Naive thymus-derived CD4-positive, alpha-beta T cell (primary cell): ENCODE measurements at regions not wholly inside any gene's neighbourhood (a gene's known extent, or its start where the extent isn't known, plus 50 kb on each side); places are given as distances from the start of the nearest gene placed in this dataset.

Experiments
- ATAC-seq: fragments of 150-1000 bp; cut with Tn5 transposase; 2 replicates; pipeline ENCODE4 v1.10.0; 2021; ENCODE audit warnings: mild to moderate bottlenecking, moderate library complexity
- CTCF ChIA-PET: fragments of 350-600 bp; sonication (Branson Sonifier 250); formaldehyde crosslinking; loops from one replicate; lab custom pipeline; 2021; ENCODE audit warnings: antibody characterized with exemption; lab: Charles Lee
- POLR2A ChIA-PET: fragments of 350-600 bp; sonication (Branson Sonifier 250); formaldehyde crosslinking; loops from one replicate; lab custom pipeline; 2021; ENCODE audit warnings: antibody characterized with exemption, inconsistent platforms; lab: Charles Lee
- DNase-seq, 9 donors: peaks; one replicate each; pipeline versions ENCODE4 v3.0.0 to v3.0.0-alpha.2; 2020 to 2022; ENCODE audit warnings: mixed read lengths in 1 of 9
- H3K27ac ChIP-seq: one replicate; pipeline ENCODE4 v1.7.0; 2013; ENCODE audit warnings: mild to moderate bottlenecking, low read depth, low read length, moderate library complexity
- H3K27me3 ChIP-seq, 2 donors: one replicate each; pipeline ENCODE4 v1.7.0; 2013; ENCODE audit warnings: low read length in 2 of 2, mild to moderate bottlenecking in 2 of 2, moderate library complexity in 2 of 2; ENCODE audit not compliant: control insufficient read depth in 2 of 2, insufficient read depth in 2 of 2
- H3K36me3 ChIP-seq, 3 experiments: 1 replicate in 2 of 3; 2 replicates in 1 of 3; pipeline ENCODE4 v1.7.0; 2013; ENCODE audit warnings: low read length in 3 of 3, mild to moderate bottlenecking in 3 of 3, moderate library complexity in 1 of 3; ENCODE audit not compliant: insufficient read depth in 3 of 3, control insufficient read depth in 2 of 3
- H3K4me1 ChIP-seq, 2 donors: one replicate each; pipeline ENCODE4 v1.7.0; 2013; ENCODE audit warnings: low read length in 2 of 2, mild to moderate bottlenecking in 2 of 2, moderate library complexity in 1 of 2; ENCODE audit not compliant: control insufficient read depth in 2 of 2, insufficient read depth in 2 of 2
- H3K4me3 ChIP-seq: 2 replicates; pipeline ENCODE4 v1.7.0; 2013; ENCODE audit warnings: mild to moderate bottlenecking, low read length
- H3K9me3 ChIP-seq, 3 experiments: 1 replicate in 2 of 3; 2 replicates in 1 of 3; pipeline ENCODE4 v1.7.0; 2013; ENCODE audit warnings: low read length in 3 of 3; ENCODE audit not compliant: control insufficient read depth in 2 of 3
- H3K27ac Mint-ChIP-seq, 9 donors: one replicate each; pipeline ENCODE4 v1.8.0; 2020 to 2022; ENCODE audit warnings: mixed read lengths in 9 of 9, mild to moderate bottlenecking in 8 of 9, moderate library complexity in 5 of 9, inconsistent platforms in 2 of 9
- H3K27me3 Mint-ChIP-seq, 5 donors: one replicate each; pipeline ENCODE4 v1.8.0; 2021 to 2022; ENCODE audit warnings: mixed read lengths in 5 of 5, mild to moderate bottlenecking in 1 of 5
- H3K36me3 Mint-ChIP-seq, 5 donors: one replicate each; pipeline ENCODE4 v1.8.0; 2020 to 2022; ENCODE audit warnings: mixed read lengths in 5 of 5, mild to moderate bottlenecking in 3 of 5, inconsistent platforms in 1 of 5
- H3K4me1 Mint-ChIP-seq, 7 donors: one replicate each; pipeline ENCODE4 v1.8.0; 2020 to 2022; ENCODE audit warnings: mixed read lengths in 7 of 7, mild to moderate bottlenecking in 3 of 7, inconsistent platforms in 1 of 7
- H3K4me3 Mint-ChIP-seq, 10 donors: one replicate each; pipeline ENCODE4 v1.8.0; 2020 to 2022; ENCODE audit warnings: mild to moderate bottlenecking in 10 of 10, mixed read lengths in 10 of 10, moderate library complexity in 6 of 10, inconsistent platforms in 2 of 10
- H3K9me3 Mint-ChIP-seq, 11 donors: one replicate each; pipeline ENCODE4 v1.8.0; 2020 to 2022; ENCODE audit warnings: mixed read lengths in 11 of 11, mild to moderate bottlenecking in 4 of 11, inconsistent platforms in 1 of 11, moderate library complexity in 1 of 11
- intact Hi-C, 2 donors: fragments of 100-400 bp; cut with micrococcal nuclease; formaldehyde crosslinking; loops; one replicate each; pipeline ENCODE4 v1.15.1; 2023

DNA sequence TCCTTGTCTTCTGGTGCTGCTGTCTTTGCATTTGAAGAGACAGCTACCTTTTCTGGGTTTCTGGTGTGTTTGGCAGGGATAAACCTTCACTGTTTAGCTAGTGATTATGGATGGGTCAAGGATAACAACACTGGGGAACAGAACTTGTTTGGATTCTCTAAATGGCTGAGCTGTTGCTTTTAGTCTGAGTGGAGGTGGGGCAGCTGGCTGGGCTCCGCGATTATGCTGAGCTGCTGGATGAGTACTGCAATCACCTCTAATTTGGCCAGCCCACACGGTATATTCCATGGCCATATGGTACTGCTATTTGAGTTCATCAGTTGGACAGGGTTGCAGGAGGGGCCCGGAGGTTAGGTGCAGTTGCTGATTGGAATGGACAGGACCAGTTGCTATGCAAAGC lies 361.6 kb upstream of the TFPI start:
- intact Hi-C loops = no loop called here
- Mint-ChIP-seq H3K4me3 (no peak overlapping the region), H3K4me1 (no peaks in the 10 kb centered on the region), H3K27me3 (no peaks in the 10 kb centered on the region), H3K9me3 (peaks cover 0 to 2% (median 0%) of the 10 kb centered on the region in 11 donors), H3K27ac (no peak overlapping the region), H3K36me3 (no peaks in the 10 kb centered on the region)
- DNase-seq (no peak), ATAC-seq (no peak)
- no peaks in the 10 kb centered on the region for H3K36me3 ChIP-seq
- H3K27me3 ChIP-seq = no peaks in the 10 kb centered on the region
- no peaks in the 10 kb centered on the region for H3K9me3 ChIP-seq
- POLR2A ChIA-PET = no interaction called here
- H3K4me1 ChIP-seq = no peaks in the 10 kb centered on the region
- no peak overlapping the region for H3K4me3 ChIP-seq
- CTCF ChIA-PET = interaction anchor here (0.8 kb wide), 1 partner anchor 10 kb away, joined by 3 read pairs; no protein-coding TSS in a partner anchor
- H3K27ac ChIP-seq = no peak overlapping the region

DNA sequence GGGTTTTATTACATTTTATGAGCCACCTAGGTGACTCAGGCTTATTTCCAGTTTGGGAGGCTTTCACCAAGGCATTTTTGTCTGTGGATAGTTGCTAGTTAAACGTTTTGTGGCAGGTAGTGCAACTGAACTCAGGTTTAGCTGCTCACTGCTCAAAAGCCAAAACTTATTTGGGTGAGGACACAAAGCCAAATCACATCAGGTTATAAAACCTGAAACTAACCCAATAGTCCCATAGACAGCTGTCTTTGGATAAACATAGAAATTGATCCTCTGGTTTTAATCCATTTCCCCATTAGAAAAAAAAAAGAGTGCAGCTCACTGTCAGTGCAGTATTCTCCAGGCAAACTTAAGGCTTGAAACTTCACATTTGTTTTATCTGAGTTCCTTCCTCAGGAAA lies 362.6 kb upstream of the TFPI start:
- intact Hi-C loops = no loop called here
- no peak overlapping the region for H3K4me3 ChIP-seq
- H3K9me3 ChIP-seq = no peaks in the 10 kb centered on the region
- ChIA-PET POLR2A (no interaction called here), CTCF (interaction anchor here (0.8 kb wide), 1 partner anchor 11 kb away, joined by 3 read pairs; no protein-coding TSS in a partner anchor)
- DNase-seq (no peak), ATAC-seq (no peak)
- Mint-ChIP-seq H3K4me1 (no peaks in the 10 kb centered on the region), H3K4me3 (no peak overlapping the region), H3K36me3 (no peaks in the 10 kb centered on the region), H3K27me3 (no peaks in the 10 kb centered on the region), H3K9me3 (peaks cover 0 to 3% (median 0%) of the 10 kb centered on the region in 11 donors), H3K27ac (no peak overlapping the region)
- no peaks in the 10 kb centered on the region for H3K36me3 ChIP-seq
- H3K27me3 ChIP-seq = no peaks in the 10 kb centered on the region
- no peaks in the 10 kb centered on the region for H3K4me1 ChIP-seq
- H3K27ac ChIP-seq = no peak overlapping the region

DNA sequence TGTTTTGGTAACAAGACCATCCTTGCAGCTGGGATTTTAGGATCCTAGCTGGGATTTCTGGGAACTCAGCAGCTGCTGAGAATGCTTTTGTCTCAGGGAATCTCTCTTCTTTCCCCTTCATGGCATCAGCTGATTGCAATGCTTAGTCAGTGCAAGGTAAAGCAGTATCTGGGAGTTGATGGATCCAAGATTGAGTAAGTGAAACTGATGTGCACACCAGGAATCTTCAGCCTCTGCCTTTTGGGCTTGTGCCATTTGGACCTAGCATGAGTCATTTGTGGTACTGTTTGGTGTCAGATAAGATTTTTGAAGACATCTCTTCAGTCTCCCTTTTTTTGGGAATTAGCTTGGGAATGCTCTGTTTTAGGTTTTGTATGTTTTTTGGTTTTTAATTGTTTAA lies 363.3 kb upstream of the TFPI start:
- H3K4me3 Mint-ChIP-seq = no peak overlapping the region
- no peaks in the 10 kb centered on the region for H3K36me3 Mint-ChIP-seq
- no peaks in the 10 kb centered on the region for H3K36me3 ChIP-seq
- H3K9me3 ChIP-seq = no peaks in the 10 kb centered on the region
- DNase-seq (no peak), ATAC-seq (no peak)
- peaks cover 0 to 4% (median 0%) of the 10 kb centered on the region in 11 donors for H3K9me3 Mint-ChIP-seq
- ChIA-PET POLR2A (no interaction called here), CTCF (no interaction called here)
- H3K4me1 Mint-ChIP-seq = no peaks in the 10 kb centered on the region
- no peak overlapping the region for H3K27ac ChIP-seq
- intact Hi-C loops = no loop called here
- no peak overlapping the region for H3K27ac Mint-ChIP-seq
- H3K4me3 ChIP-seq = no peak overlapping the region
- no peaks in the 10 kb centered on the region for H3K4me1 ChIP-seq
- no peaks in the 10 kb centered on the region for H3K27me3 ChIP-seq
- H3K27me3 Mint-ChIP-seq = no peaks in the 10 kb centered on the region

DNA sequence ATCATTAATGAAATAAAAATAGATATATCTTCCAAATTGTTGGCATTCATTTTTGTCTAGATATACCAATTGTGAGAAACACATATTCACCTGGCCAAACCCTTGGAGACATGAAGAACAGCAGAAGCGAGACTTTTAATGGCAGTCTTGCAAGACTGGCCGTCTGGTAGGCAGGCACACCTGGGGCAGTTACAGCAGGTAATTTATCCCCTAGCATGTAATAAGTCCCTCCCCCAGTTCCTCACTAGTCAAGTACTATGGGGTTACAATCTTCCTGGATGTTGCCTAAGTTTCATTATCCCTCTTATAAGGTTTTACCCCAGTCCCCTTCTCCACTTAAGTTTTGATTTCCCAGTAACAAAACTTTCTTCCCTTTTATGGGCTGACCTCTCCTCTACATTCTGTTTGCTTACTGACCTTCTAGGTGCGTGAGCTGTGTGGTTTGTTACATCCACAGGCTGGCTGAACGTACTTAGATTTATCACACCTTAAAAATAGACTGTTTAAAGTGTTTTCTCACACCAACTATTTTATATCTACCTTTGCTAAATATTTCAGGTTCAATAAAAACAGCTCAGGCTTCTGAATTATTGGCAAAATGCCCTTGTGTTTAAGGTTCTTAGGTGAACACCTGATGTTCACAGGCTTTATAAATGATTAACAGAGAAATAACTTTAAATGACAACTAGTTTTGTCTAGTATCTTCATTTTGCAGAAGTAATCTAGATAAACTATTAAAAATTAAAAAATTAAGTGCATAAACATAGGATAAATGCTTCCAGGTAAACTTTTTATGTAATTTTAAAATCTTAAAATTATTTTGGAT lies 365.0 kb upstream of the TFPI start:
- Histone ChIP-seq H3K4me1 (no peaks in the 10 kb centered on the region), H3K27me3 (no peaks in the 10 kb centered on the region), H3K27ac (no peak overlapping the region), H3K9me3 (no peaks in the 10 kb centered on the region), H3K36me3 (no peaks in the 10 kb centered on the region), H3K4me3 (no peak overlapping the region)
- intact Hi-C loops = no loop called here
- Mint-ChIP-seq H3K27ac (no peak overlapping the region), H3K4me3 (no peak overlapping the region), H3K9me3 (peaks cover 0 to 4% (median 0%) of the 10 kb centered on the region in 11 donors), H3K4me1 (no peaks in the 10 kb centered on the region), H3K36me3 (no peaks in the 10 kb centered on the region), H3K27me3 (no peaks in the 10 kb centered on the region)
- DNase-seq (no peak), ATAC-seq (no peak)
- ChIA-PET POLR2A (no interaction called here), CTCF (no interaction called here)

DNA sequence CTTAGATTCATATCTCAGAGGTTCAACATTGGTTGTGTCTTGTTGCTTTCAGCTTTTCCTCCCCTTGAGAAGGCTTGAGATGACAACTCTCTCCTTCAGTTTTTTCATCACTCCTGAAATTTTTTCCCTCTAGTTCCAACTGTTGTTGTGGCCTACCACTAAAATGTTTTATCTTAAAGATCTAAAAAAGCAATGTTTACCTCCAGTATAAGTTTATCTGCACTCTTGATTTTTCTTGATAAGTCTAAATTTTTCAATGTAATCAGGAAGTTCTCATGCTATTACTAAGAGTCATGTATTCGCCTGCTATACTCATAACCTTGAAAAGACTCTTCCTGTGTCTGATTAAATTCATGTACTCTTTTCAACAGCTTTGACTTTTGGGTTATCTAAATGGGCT lies 366.3 kb upstream of the TFPI start:
- POLR2A ChIA-PET = no interaction called here
- Histone ChIP-seq H3K27ac (no peak overlapping the region), H3K36me3 (no peaks in the 10 kb centered on the region), H3K4me1 (no peaks in the 10 kb centered on the region), H3K9me3 (no peaks in the 10 kb centered on the region), H3K27me3 (no peaks in the 10 kb centered on the region), H3K4me3 (no peak overlapping the region)
- peaks cover 0 to 4% (median 0%) of the 10 kb centered on the region in 11 donors for H3K9me3 Mint-ChIP-seq
- ATAC-seq = no peak
- H3K36me3 Mint-ChIP-seq = no peaks in the 10 kb centered on the region
- H3K4me1 Mint-ChIP-seq = no peaks in the 10 kb centered on the region
- H3K27ac Mint-ChIP-seq = no peak overlapping the region
- DNase-seq = no peak
- no peak overlapping the region for H3K4me3 Mint-ChIP-seq
- intact Hi-C loops = no loop called here
- CTCF ChIA-PET = no interaction called here
- H3K27me3 Mint-ChIP-seq = no peaks in the 10 kb centered on the region

DNA sequence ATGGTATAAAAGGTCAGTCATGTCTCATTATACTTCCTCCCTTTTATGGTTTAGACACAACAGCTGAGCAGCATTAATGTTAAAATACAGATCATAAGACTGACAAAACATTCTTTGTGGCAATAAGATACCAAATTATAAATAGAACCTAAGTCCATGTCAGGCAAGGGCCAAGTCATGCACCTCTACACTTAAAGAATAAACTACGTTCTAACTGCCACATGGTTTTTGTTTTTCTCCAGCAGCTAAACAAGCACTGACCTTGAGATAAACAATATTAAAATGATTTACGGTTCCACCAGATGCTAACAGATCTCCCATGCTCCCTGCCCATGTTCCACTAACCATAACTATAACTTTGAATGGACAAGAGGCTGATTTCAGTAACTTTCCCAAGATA lies 368.6 kb upstream of the TFPI start:
- Histone ChIP-seq H3K27ac (no peak overlapping the region), H3K27me3 (no peaks in the 10 kb centered on the region), H3K36me3 (no peaks in the 10 kb centered on the region), H3K4me3 (no peak overlapping the region), H3K9me3 (no peaks in the 10 kb centered on the region), H3K4me1 (no peaks in the 10 kb centered on the region)
- CTCF ChIA-PET = no interaction called here
- Mint-ChIP-seq H3K27me3 (no peaks in the 10 kb centered on the region), H3K27ac (no peak overlapping the region), H3K36me3 (no peaks in the 10 kb centered on the region), H3K4me1 (no peaks in the 10 kb centered on the region), H3K9me3 (peaks cover 0 to 4% (median 0%) of the 10 kb centered on the region in 11 donors), H3K4me3 (no peak overlapping the region)
- intact Hi-C loops = no loop called here
- POLR2A ChIA-PET = no interaction called here
- ATAC-seq = no peak
- DNase-seq = no peak

DNA sequence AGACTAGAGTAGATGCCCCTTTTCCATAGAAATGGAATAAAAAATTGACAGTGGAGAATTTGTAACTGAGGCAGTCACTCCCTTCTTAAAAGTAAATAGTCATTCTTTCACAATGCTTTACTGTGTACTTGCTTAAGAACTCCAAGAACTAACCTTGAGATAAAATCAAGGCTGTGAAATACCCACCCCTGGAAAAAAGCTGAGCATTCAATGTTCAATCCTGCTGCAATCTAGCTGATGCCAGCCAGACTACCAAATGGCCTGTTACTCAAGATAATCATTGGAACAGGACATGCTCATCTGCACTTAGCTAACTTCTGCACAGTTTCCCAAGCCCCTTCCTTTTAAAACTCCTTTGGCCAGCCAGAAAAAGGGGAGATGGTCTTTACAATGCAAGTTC lies 367.4 kb upstream of the GULP1 start:
- no peaks in the 10 kb centered on the region for H3K27me3 ChIP-seq
- ATAC-seq (no peak), DNase-seq (no peak)
- H3K4me1 ChIP-seq = no peaks in the 10 kb centered on the region
- H3K36me3 Mint-ChIP-seq = no peaks in the 10 kb centered on the region
- H3K9me3 ChIP-seq = no peaks in the 10 kb centered on the region
- peaks cover 0 to 4% (median 0%) of the 10 kb centered on the region in 11 donors for H3K9me3 Mint-ChIP-seq
- H3K4me1 Mint-ChIP-seq = no peaks in the 10 kb centered on the region
- no peaks in the 10 kb centered on the region for H3K36me3 ChIP-seq
- ChIA-PET POLR2A (no interaction called here), CTCF (no interaction called here)
- H3K27me3 Mint-ChIP-seq = peaks cover 0 to 2% (median 0%) of the 10 kb centered on the region in 5 donors
- H3K4me3 Mint-ChIP-seq = no peak overlapping the region
- H3K27ac ChIP-seq = no peak overlapping the region
- no peak overlapping the region for H3K27ac Mint-ChIP-seq
- H3K4me3 ChIP-seq = no peak overlapping the region
- intact Hi-C loops = no loop called here
